ENCODE measurements at regions not wholly inside any gene's neighbourhood (a gene's known extent, or its start where the extent isn't known, plus 50 kb on each side); places are given as distances from the start of the nearest gene placed in this dataset.
"Not testable (repeated sequence)": the region's sequence is repeated elsewhere in the genome, so short reads cannot be mapped to it uniquely, and the experiment has no call there.

GRCh38 chr19:30841934-30842333, 469.8 kb downstream of the ZNF536 start:
- ChIA-PET POLR2A (no interaction called here), CTCF (no interaction called here)
- H3K36me3 ChIP-seq (ENCODE audit: control insufficient read depth, insufficient read depth, low read length) = no peaks in the 10 kb centered on the region
- TF ChIP-seq CTCF (IDR thresholded peaks at IDR 0.05; ENCODE audit: insufficient read depth, low read depth, low read length) = no peak
- no peak overlapping the region for H3K4me3 ChIP-seq (ENCODE audit: low read depth, low read length)
- DNase-seq (ENCODE audit: low read depth) = no peak
- no peaks in the 10 kb centered on the region for H3K27me3 ChIP-seq (ENCODE audit: control insufficient read depth, insufficient read depth, low read length)

GRCh38 chr19:30830875-30831274, 458.7 kb downstream of the ZNF536 start:
- ChIA-PET CTCF (interaction anchor here (1.2 kb wide), 1 partner anchor 147 kb away, joined by 3 read pairs; no protein-coding TSS in a partner anchor), POLR2A (no interaction called here)
- Histone ChIP-seq H3K36me3 (ENCODE audit: control insufficient read depth, insufficient read depth, low read length) (no peaks in the 10 kb centered on the region), H3K27me3 (ENCODE audit: control insufficient read depth, insufficient read depth, low read length) (no peaks in the 10 kb centered on the region), H3K4me3 (ENCODE audit: low read depth, low read length) (no peak overlapping the region)
- TF ChIP-seq CTCF (IDR thresholded peaks at IDR 0.05; ENCODE audit: insufficient read depth, low read depth, low read length) = no peak
- no peak for DNase-seq (ENCODE audit: low read depth)

- CTCF ChIA-PET; POLR2A ChIA-PET; H3K27me3 ChIP-seq (ENCODE audit: control insufficient read depth, insufficient read depth, low read length); DNase-seq (ENCODE audit: low read depth); H3K36me3 ChIP-seq (ENCODE audit: control insufficient read depth, insufficient read depth, low read length); H3K4me3 ChIP-seq (ENCODE audit: low read depth, low read length): not testable (repeated sequence)
Measured at GRCh38 chr19:30825505-30825904, 453.3 kb downstream of the ZNF536 start.

- no peaks in the 10 kb centered on the region for H3K27me3 ChIP-seq (ENCODE audit: control insufficient read depth, insufficient read depth, low read length)
- ChIA-PET CTCF (no interaction called here), POLR2A (no interaction called here)
- no peak for TF ChIP-seq CTCF (IDR thresholded peaks at IDR 0.05; ENCODE audit: insufficient read depth, low read depth, low read length)
- no peak for DNase-seq (ENCODE audit: low read depth)
- no peaks in the 10 kb centered on the region for H3K36me3 ChIP-seq (ENCODE audit: control insufficient read depth, insufficient read depth, low read length)
- H3K4me3 ChIP-seq (ENCODE audit: low read depth, low read length) = no peak overlapping the region
Measured at GRCh38 chr19:30824809-30825208, 452.6 kb downstream of the ZNF536 start.

GRCh38 chr19:30817965-30818567, 445.9 kb downstream of the ZNF536 start:
- POLR2A ChIA-PET = no interaction called here

More at GRCh38 chr19:30817965-30818567, 445.9 kb downstream of the ZNF536 start:
- H3K27me3 ChIP-seq (ENCODE audit: control insufficient read depth, insufficient read depth, low read length) = no peaks in the 10 kb centered on the region
- H3K36me3 ChIP-seq (ENCODE audit: control insufficient read depth, insufficient read depth, low read length) = no peaks in the 10 kb centered on the region
- no peak overlapping the region for H3K4me3 ChIP-seq (ENCODE audit: low read depth, low read length)
- TF ChIP-seq CTCF (IDR thresholded peaks at IDR 0.05; ENCODE audit: insufficient read depth, low read depth, low read length) = no peak
- CTCF ChIA-PET = no interaction called here
- DNase-seq (ENCODE audit: low read depth) = no peak
